ENCODE measurements at regions not wholly inside any gene's neighbourhood (a gene's known extent, or its start where the extent isn't known, plus 50 kb on each side); places are given as distances from the start of the nearest gene placed in this dataset.

- no peaks in the 10 kb centered on the region for H3K36me3 Mint-ChIP-seq (ENCODE audit: low read depth)
- H3K9me3 ChIP-seq (ENCODE audit: control insufficient read depth in 1 of 2, insufficient read depth in 1 of 2, low read length in 2 of 2) = peaks cover 0 to 3% of the 10 kb centered on the region in 2 experiments
- H3K27ac ChIP-seq (ENCODE audit: low read depth in 1 of 2, low read length in 2 of 2) = no peak overlapping the region
- no peaks in the 10 kb centered on the region for H3K4me1 ChIP-seq (ENCODE audit: insufficient read depth, low read length)
- H3K36me3 ChIP-seq (ENCODE audit: insufficient read depth, low read length) = no peaks in the 10 kb centered on the region
- no peak overlapping the region for H3K4me3 ChIP-seq (ENCODE audit: low read length)
- H3K4me3 Mint-ChIP-seq = no peak overlapping the region
- ChIA-PET POLR2A (no interaction called here), CTCF (no interaction called here)
- DNase-seq (no peak), ATAC-seq (ENCODE audit: poor library complexity) (no peak)
- intact Hi-C loops (cut with DNase I, micrococcal nuclease) = no loop called here
- TF ChIP-seq CTCF (IDR thresholded peaks at IDR 0.05) = no peak
- H3K27ac Mint-ChIP-seq = no peak overlapping the region
- H3K27me3 Mint-ChIP-seq = no peaks in the 10 kb centered on the region
- H3K9me3 Mint-ChIP-seq = no peaks in the 10 kb centered on the region
- H3K4me1 Mint-ChIP-seq (ENCODE audit: low read depth) = no peaks in the 10 kb centered on the region
- H3K27me3 ChIP-seq (ENCODE audit: control insufficient read depth in 1 of 2, insufficient read depth in 2 of 2, low read length in 2 of 2) = no peaks in the 10 kb centered on the region
Measured at GRCh38 chr18:11368020-11368419, 218.7 kb upstream of the PIEZO2 start.

- Histone ChIP-seq H3K4me1 (ENCODE audit: insufficient read depth, low read length) (no peaks in the 10 kb centered on the region), H3K36me3 (ENCODE audit: insufficient read depth, low read length) (no peaks in the 10 kb centered on the region), H3K27ac (ENCODE audit: low read depth in 1 of 2, low read length in 2 of 2) (no peak overlapping the region), H3K27me3 (ENCODE audit: control insufficient read depth in 1 of 2, insufficient read depth in 2 of 2, low read length in 2 of 2) (no peaks in the 10 kb centered on the region), H3K4me3 (ENCODE audit: low read length) (no peak overlapping the region), H3K9me3 (ENCODE audit: control insufficient read depth in 1 of 2, insufficient read depth in 1 of 2, low read length in 2 of 2) (peaks cover 0 to 3% of the 10 kb centered on the region in 2 experiments)
- DNase-seq (no peak), ATAC-seq (ENCODE audit: poor library complexity) (no peak)
- CTCF ChIA-PET = no interaction called here
- Mint-ChIP-seq H3K27me3 (no peaks in the 10 kb centered on the region), H3K27ac (no peak overlapping the region), H3K4me1 (ENCODE audit: low read depth) (no peaks in the 10 kb centered on the region), H3K9me3 (no peaks in the 10 kb centered on the region), H3K36me3 (ENCODE audit: low read depth) (no peaks in the 10 kb centered on the region), H3K4me3 (no peak overlapping the region)
- POLR2A ChIA-PET = no interaction called here
- TF ChIP-seq CTCF (IDR thresholded peaks at IDR 0.05) = no peak
- intact Hi-C loops (cut with DNase I, micrococcal nuclease) = no loop called here
Measured at GRCh38 chr18:11367351-11367750, 218.0 kb upstream of the PIEZO2 start.

GRCh38 chr18:11366410-11366809 is 217.0 kb upstream of the PIEZO2 start:
- H3K36me3 ChIP-seq (ENCODE audit: insufficient read depth, low read length) = no peaks in the 10 kb centered on the region
- no peaks in the 10 kb centered on the region for H3K27me3 ChIP-seq (ENCODE audit: control insufficient read depth in 1 of 2, insufficient read depth in 2 of 2, low read length in 2 of 2)
- H3K9me3 ChIP-seq (ENCODE audit: control insufficient read depth in 1 of 2, insufficient read depth in 1 of 2, low read length in 2 of 2) = peaks cover 0 to 3% of the 10 kb centered on the region in 2 experiments
- ChIA-PET CTCF (no interaction called here), POLR2A (no interaction called here)
- no peak for TF ChIP-seq CTCF (IDR thresholded peaks at IDR 0.05)
- no peak overlapping the region for H3K4me3 ChIP-seq (ENCODE audit: low read length)
- H3K27me3 Mint-ChIP-seq = no peaks in the 10 kb centered on the region
- H3K4me1 Mint-ChIP-seq (ENCODE audit: low read depth) = no peaks in the 10 kb centered on the region
- H3K9me3 Mint-ChIP-seq = no peaks in the 10 kb centered on the region
- H3K4me3 Mint-ChIP-seq = no peak overlapping the region
- H3K27ac ChIP-seq (ENCODE audit: low read depth in 1 of 2, low read length in 2 of 2) = no peak overlapping the region
- ATAC-seq (ENCODE audit: poor library complexity) = no peak
- intact Hi-C loops (cut with DNase I, micrococcal nuclease) = no loop called here
- no peaks in the 10 kb centered on the region for H3K4me1 ChIP-seq (ENCODE audit: insufficient read depth, low read length)
- H3K36me3 Mint-ChIP-seq (ENCODE audit: low read depth) = no peaks in the 10 kb centered on the region
- H3K27ac Mint-ChIP-seq = no peak overlapping the region
- DNase-seq = no peak
